HG03565 (cell line): ENCODE measurements at regions not wholly inside any gene's neighbourhood (a gene's known extent, or its start where the extent isn't known, plus 50 kb on each side); places are given as distances from the start of the nearest gene placed in this dataset.
"Not testable (repeated sequence)": the region's sequence is repeated elsewhere in the genome, so short reads cannot be mapped to it uniquely, and the experiment has no call there.

Experiments
- ATAC-seq: cut with Tn5 transposase; IDR thresholded peaks from one replicate; pipeline ENCODE4 v1.9.1; 2021; ENCODE audit warnings: mild to moderate bottlenecking, moderate library complexity; ENCODE audit not compliant: unreplicated experiment

GRCh38 chr20:29319725-29320124 lies 1937.7 kb upstream of the DEFB115 start:
- no peak for ATAC-seq

DNA sequence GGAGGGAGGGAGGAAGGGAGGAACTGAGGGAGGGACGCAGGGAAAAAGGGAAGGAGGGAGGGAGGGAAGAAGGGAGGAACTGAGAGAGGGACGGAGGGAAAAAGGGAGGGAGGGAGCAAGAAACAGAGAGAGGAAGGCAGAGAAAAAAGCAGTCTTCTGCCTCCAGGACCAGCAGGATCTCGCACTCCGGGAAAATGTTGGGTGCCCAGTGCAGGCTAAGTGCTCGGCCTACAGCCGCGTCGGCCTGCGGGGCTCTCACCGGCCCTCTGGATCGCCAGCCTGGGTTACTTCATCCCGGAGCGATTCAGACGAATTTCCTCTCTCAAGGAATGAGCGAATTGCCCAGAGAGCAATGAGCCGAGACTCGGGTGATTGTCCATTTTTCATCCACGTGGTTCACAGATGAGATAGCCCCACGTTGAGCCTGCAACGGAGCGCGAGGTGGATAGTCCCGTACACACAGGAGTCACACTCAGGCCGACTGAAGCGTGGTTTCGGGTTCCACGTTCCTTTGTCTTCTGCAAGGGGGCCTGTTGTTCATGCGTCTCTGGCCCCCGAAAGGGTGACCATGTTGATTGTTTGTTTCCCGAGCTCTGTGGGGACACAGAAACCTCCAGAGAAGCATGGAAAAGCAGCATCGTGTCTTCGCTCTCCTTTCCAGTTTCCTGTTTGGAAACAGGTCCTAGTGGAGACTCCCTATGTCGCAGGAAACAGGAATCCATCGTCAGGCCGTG lies 1937.1 kb upstream of the DEFB115 start:
- ATAC-seq: not testable (repeated sequence)

DNA sequence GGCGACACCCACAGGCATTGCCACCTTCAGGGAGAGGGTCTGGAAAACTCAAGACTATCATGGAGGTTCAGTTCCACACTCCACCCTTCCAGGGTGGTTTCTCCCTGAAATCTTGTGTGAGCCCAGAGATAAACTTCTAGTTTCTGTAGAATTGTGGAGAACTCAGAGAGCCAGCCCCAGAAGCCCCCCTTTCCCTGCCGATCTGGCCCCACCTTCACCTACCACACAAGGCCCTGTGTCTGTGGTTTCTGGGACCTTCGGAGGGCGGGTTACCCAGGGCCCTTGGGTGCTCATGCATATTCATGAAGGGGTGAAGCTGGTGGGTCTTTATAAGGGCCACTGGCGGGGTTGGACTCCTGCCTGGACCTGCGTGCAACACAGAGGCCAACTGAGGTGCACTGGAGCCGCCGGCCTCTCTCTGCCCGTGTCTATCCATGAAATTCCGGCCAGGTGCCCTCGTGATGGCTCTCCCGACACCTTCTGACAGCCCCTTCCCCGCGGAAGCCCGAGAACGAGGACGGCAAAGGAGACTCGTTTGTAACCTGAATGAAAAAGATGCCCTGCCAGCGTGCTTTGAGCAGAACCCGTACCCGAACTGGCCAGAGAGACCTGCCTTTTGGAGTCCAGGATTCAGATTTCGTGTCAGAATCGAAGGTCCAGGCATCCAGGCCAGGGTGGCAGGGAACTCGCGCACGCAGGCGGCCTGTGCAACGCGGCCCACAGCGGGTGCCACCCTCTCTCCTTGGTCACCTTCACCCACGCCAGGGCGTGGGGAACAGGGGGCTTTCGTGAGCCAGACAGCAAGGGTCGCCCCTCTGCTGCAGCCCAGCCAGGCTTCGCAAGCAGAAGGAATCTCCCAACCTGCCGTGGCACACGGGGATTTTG lies 1933.6 kb upstream of the DEFB115 start:
- not testable (repeated sequence) for ATAC-seq

DNA sequence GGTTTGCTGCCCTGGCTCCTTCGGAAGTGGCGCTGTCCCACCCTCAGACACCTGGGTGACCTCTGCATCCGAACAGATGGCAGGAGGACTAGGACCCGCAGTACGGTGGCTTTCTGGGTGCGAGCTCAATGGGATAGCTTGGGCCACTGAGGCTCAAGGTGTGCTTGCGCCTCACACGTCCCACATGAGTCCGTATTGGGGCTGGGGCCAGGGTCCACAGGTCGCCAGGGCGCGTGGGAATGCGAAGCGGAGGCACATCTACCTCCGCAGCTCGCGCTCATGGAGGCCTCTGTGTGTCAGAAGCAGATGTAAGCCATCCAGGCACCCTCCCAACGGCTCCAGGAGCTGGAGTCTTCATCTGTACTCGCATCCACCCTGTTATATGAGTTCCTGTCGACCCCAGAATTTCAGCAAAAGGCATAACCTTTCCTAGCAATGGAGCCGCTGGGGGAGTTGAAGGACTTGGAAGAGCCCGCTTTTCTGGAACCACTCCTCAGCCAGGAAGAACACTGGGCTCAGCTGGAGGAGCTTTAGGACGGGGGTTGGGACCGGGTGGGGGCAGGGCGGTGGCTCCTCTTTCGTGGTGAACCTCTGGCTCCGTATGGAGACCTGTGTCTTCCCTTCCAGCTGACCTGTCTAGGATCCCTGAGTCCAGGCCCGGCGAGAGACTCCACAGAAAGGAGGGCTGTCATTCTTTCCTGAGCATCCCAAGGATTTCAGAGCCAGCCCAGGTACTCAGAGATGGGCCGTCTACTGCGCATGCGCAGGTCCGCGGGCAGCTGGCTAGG lies 1932.8 kb upstream of the DEFB115 start:
- not testable (repeated sequence) for ATAC-seq

- ATAC-seq: no peak
Measured at GRCh38 chr20:29325304-29325640, 1932.2 kb upstream of the DEFB115 start.

- ATAC-seq: not testable (repeated sequence)
Measured at GRCh38 chr20:29325781-29326180, 1931.7 kb upstream of the DEFB115 start.

GRCh38 chr20:29326376-29327070 lies 1930.9 kb upstream of the DEFB115 start:
- no peak for ATAC-seq

- not testable (repeated sequence) for ATAC-seq
Measured at GRCh38 chr20:29327600-29328420, 1929.7 kb upstream of the DEFB115 start.

DNA sequence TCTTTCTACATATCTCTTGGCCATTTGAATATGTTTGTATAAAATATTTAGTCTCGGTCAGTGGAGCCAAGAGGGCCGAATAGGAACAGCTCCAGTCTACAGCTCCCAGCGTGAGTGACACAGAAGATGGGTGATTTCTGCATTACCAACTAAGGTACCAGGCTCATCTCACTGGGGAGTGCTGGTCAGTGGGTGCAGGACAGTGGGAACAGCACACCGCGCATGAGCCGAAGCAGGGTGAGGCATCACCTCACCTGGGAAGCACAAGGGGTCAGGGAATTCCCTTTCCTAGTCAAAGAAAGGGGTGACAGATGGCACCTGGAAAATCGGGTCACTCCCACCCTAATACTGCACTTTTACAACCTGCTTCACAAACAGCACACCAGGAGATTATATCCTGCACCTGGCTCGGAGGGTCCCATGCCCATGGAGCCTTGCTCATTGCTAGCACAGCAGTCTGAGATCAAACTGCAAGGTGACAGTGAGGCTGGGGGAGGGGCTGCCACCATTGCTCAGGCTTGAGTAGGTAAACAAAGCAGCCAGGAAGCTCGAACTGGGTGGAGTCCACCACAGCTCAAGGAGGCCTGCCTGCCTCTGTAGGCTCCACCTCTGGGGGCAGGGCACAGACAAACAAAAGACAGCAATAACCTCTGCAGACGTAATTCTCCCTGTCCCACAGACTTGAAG lies 1926.9 kb upstream of the DEFB115 start:
- ATAC-seq: not testable (repeated sequence)

GRCh38 chr20:29349836-29350235 lies 1907.6 kb upstream of the DEFB115 start:
- no peak for ATAC-seq

DNA sequence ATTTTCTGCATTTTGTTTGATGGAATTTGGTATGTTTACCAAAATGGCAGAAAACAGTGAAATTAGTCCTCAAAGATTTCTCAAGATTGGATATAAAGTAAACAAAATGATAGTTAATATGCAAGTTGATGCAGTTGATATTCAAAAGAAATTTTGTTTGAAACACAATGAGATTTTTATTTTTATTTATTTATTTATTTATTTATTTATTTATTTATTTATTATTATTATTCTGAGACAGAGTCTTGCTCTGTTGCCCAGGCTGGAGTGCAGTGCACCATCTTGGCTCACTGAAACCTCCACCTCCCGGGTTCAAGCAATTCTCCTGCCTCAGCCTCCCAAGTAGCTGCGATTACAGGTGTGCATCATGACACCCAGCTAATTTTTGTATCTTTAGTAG lies 1881.5 kb upstream of the DEFB115 start:
- not testable (repeated sequence) for ATAC-seq

DNA sequence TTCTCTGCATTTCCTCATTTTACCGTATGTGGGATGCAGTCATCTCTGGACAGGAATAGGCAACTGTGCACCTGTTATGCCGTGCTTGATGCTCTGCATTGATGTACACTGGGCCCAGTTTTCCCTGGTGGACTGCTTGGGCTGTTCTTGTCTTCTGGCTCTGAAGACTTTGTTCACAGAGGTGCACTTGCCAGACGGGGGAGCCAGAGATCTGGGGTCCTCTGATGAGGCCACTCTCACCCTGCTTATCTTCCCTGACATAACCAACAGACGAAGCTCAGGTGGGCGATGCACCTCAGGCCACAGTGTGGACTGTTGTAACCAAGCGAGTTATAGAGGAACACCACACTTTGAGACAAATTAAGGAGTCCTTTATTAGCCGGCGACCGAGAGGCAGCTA lies 1864.6 kb upstream of the DEFB115 start:
- ATAC-seq: not testable (repeated sequence)

GRCh38 chr20:29408034-29408695 lies 1849.3 kb upstream of the DEFB115 start:
- no peak for ATAC-seq

- not testable (repeated sequence) for ATAC-seq
Measured at GRCh38 chr20:29408707-29409106, 1848.8 kb upstream of the DEFB115 start.

DNA sequence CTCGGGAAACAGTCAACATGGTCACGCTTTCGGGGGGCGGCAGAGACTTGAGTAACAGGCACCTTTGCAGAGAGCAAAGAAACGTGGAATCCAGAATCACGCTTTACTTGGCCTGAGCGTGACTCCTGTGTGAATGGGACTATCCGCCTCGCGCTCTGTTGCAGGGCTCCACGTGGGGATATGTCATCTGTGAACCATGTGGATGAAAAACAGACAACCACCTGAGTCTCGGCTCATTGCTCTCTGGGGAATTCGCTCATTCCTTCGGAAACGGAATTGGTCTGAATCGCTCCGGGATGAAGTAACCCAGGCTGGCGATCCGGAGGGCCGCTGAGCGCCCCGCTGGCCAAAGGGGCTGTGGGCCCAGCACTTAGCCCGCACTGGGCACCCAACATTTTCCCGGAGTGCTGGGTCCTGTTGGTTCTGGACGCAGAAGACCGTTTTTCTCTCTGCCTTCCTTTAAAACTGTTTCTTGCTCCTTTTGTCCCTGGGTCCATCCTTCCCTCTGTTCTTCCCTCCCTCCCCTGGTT lies 1848.2 kb upstream of the DEFB115 start:
- ATAC-seq: not testable (repeated sequence)

DNA sequence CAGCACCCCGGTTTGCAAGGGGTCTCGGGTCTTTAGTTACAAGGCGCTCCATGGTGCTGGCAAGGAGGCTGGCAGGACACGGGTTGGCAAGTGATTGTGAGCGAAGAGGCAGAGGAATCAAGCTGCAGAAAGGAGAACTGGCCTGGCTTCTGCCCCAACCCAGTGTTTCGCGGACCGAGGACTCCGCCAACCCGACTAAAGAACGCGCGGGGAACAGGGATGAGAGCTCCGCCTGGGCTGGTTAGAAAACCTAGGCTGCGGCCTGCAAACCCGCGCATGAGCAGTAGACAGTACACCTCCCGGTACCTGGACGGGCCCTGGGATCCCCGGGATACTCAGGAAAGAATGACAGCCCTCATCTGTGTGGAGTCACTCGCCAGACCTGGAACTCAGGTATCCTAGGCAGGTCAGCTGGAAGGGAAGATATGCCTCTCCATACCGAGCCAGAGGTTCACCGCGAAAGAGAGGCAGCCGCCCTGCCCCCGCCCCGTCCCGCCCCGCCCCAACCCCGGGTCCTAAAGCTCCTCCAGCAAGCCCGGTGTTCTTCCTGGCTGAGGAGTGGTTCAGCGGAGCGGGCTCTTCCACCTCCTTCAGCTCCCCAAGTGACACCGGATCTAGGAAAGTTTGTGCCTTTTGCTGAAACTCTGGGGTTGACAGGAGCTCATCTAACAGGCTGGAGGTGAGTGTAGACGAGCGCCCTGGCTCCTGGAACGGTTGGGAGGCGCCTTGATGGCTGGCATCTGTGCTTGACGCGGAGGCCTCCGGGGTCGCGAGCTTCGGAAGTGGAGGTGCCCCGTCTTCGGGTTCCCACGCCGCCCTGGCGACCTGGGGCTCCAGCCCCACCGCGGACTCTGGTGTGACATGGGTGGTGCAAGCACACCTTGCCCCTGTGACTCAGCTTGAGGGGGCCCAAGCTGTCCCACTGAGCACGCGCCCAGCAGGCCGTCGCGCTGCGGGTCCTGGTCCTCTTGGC lies 1847.3 kb upstream of the DEFB115 start:
- ATAC-seq: no peak

DNA sequence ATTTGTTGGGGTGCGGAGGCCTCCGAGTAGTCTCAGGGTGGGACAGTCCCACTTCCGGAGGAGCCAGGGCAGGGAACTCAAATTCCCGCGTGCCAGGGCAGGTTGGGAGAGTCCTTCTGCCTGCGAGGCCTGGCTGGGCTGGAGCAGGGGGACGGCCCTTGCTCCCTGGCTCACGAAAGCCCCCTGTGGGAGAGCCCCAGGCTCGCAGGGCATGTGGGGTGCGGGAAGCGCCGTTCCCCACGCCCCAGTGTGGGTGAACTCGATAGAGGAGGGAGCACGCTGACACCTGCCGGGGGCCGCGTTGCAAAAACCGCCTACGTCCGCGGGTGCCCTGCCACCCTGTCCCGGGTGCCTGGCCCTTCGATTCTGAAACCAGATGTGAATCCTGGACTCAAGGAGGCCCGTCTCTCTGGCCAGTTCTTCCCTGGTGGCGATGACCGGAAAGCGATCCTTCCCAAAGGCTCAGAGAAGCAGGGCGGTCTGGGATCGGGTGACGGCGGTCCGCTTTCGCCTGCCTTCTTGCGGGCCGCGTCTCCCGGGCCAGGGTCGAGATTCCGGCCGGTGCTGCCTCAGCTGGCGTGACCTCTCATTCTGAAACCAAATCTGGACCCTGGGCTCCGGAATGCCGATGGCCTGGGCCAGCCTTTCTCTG lies 1846.5 kb upstream of the DEFB115 start:
- ATAC-seq: no peak
